CD4-positive, alpha-beta memory T cell (primary cell): ENCODE measurements at regions not wholly inside any gene's neighbourhood (a gene's known extent, or its start where the extent isn't known, plus 50 kb on each side); places are given as distances from the start of the nearest gene placed in this dataset.

Source experiments
- CTCF ChIA-PET: fragments of 350-600 bp; sonication (Branson Sonifier 250); formaldehyde crosslinking; loops from one replicate; lab custom pipeline; 2021; ENCODE audit warnings: inconsistent platforms; ENCODE audit not compliant: partially characterized antibody; lab: Charles Lee
- POLR2A ChIA-PET: fragments of 350-600 bp; sonication (Branson Sonifier 250); formaldehyde crosslinking; loops from one replicate; lab custom pipeline; 2021; ENCODE audit not compliant: partially characterized antibody; lab: Charles Lee
- DNase-seq, 5 donors: peaks; one replicate each; pipeline versions ENCODE4 v3.0.0 to v3.0.0-alpha.2; 2020 to 2022; ENCODE audit warnings: mixed read lengths in 1 of 5
- H3K27ac ChIP-seq: one replicate; pipeline ENCODE4 v1.7.0; 2013; ENCODE audit warnings: low read depth, low read length
- H3K27me3 ChIP-seq: 2 replicates; pipeline ENCODE4 v1.7.0; 2013; ENCODE audit warnings: mild to moderate bottlenecking, low read length, moderate library complexity; ENCODE audit not compliant: insufficient read depth
- H3K36me3 ChIP-seq: 2 replicates; pipeline ENCODE4 v1.7.0; 2013; ENCODE audit warnings: mild to moderate bottlenecking, low read length, moderate library complexity; ENCODE audit not compliant: insufficient read depth
- H3K4me1 ChIP-seq: 2 replicates; pipeline ENCODE4 v1.7.0; 2013; ENCODE audit warnings: mild to moderate bottlenecking, low read length, moderate library complexity; ENCODE audit not compliant: insufficient read depth
- H3K4me3 ChIP-seq, 2 donors: one replicate each; pipeline ENCODE4 v1.7.0; 2013; ENCODE audit warnings: low read length in 2 of 2, mild to moderate bottlenecking in 1 of 2
- H3K9me3 ChIP-seq, 2 donors: one replicate each; pipeline ENCODE4 v1.7.0; 2013; ENCODE audit warnings: low read length in 2 of 2, control low read depth in 1 of 2; ENCODE audit not compliant: control insufficient read depth in 1 of 2
- H3K27ac Mint-ChIP-seq, 7 donors: one replicate each; pipeline ENCODE4 v1.8.0; 2020 to 2021; ENCODE audit warnings: mixed read lengths in 7 of 7, mild to moderate bottlenecking in 6 of 7, inconsistent platforms in 3 of 7, moderate library complexity in 3 of 7
- H3K27me3 Mint-ChIP-seq, 2 donors: one replicate each; pipeline ENCODE4 v1.8.0; 2020 to 2021; ENCODE audit warnings: mixed read lengths in 2 of 2
- H3K36me3 Mint-ChIP-seq, 2 donors: one replicate each; pipeline ENCODE4 v1.8.0; 2020 to 2021; ENCODE audit warnings: mixed read lengths in 2 of 2, inconsistent platforms in 1 of 2, mild to moderate bottlenecking in 1 of 2
- H3K4me1 Mint-ChIP-seq, 4 donors: one replicate each; pipeline ENCODE4 v1.8.0; 2020 to 2021; ENCODE audit warnings: mixed read lengths in 4 of 4, mild to moderate bottlenecking in 1 of 4
- H3K4me3 Mint-ChIP-seq, 8 donors: one replicate each; pipeline ENCODE4 v1.8.0; 2020 to 2021; ENCODE audit warnings: mixed read lengths in 8 of 8, mild to moderate bottlenecking in 7 of 8, moderate library complexity in 6 of 8, inconsistent platforms in 3 of 8
- H3K9me3 Mint-ChIP-seq, 8 donors: one replicate each; pipeline ENCODE4 v1.8.0; 2020 to 2021; ENCODE audit warnings: mixed read lengths in 8 of 8, mild to moderate bottlenecking in 5 of 8, inconsistent platforms in 3 of 8, moderate library complexity in 1 of 8
- intact Hi-C: fragments of 100-400 bp; cut with micrococcal nuclease; formaldehyde crosslinking; loops from one replicate; pipeline ENCODE4 v1.15.1; 2023

DNA sequence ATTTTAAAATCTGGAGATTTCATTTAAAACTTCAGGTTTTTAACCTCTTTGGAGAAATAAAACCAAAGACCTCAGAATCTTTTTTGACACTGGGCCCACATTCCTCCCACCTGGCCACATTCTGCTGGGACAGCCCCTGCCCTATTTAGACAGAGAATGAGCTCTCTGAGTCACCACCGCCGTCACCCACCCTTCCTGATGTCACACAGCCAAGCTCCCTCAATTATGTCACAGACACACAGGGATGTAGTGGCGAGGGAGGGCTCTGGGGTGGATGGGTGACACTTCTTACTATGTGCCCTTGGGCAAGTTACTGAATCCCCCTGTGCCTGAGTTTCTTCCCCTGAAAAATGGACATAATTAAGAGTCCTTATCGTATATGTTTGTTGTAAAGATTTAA is 162.6 kb downstream of the RAB11FIP2 start:
- DNase-seq = no peak
- POLR2A ChIA-PET = no interaction called here
- Histone ChIP-seq H3K36me3 (no peaks in the 10 kb centered on the region), H3K27me3 (no peaks in the 10 kb centered on the region), H3K9me3 (no peaks in the 10 kb centered on the region), H3K4me3 (no peak overlapping the region), H3K27ac (no peak overlapping the region), H3K4me1 (no peaks in the 10 kb centered on the region)
- CTCF ChIA-PET = no interaction called here
- peaks cover 16 to 19% of the 10 kb centered on the region in 2 donors for H3K27me3 Mint-ChIP-seq
- intact Hi-C loops = no loop called here
- peaks cover 0 to 2% (median 0%) of the 10 kb centered on the region in 8 donors for H3K9me3 Mint-ChIP-seq
- no peak overlapping the region for H3K4me3 Mint-ChIP-seq
- no peaks in the 10 kb centered on the region for H3K4me1 Mint-ChIP-seq
- H3K27ac Mint-ChIP-seq = no peak overlapping the region
- no peaks in the 10 kb centered on the region for H3K36me3 Mint-ChIP-seq

DNA sequence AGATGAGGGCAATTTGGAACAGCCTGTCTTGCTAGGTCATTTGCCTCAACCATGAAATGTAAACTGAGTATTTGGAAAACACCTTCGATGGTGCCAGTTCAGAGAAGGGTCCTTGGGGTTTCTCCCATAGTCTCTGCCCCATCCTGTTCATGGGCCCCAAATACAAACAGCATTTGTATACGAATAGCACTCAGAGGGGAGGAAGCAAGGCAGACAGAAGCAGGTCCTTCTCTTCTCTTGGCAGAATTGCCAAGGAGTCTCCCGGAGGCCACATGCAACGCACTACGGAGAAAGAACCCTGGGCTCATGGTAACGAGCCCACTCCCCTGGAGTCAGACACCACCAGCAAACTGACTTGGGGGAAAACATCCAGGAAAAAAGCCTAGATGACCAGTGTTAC is 162.1 kb downstream of the RAB11FIP2 start:
- Mint-ChIP-seq H3K27ac (no peak overlapping the region), H3K4me1 (no peaks in the 10 kb centered on the region), H3K4me3 (no peak overlapping the region), H3K9me3 (peaks cover 0 to 5% (median 0%) of the 10 kb centered on the region in 8 donors), H3K36me3 (no peaks in the 10 kb centered on the region), H3K27me3 (peaks cover 15 to 18% of the 10 kb centered on the region in 2 donors)
- intact Hi-C loops = no loop called here
- H3K27ac ChIP-seq = no peak overlapping the region
- no peaks in the 10 kb centered on the region for H3K4me1 ChIP-seq
- no peak overlapping the region for H3K4me3 ChIP-seq
- CTCF ChIA-PET = no interaction called here
- no peaks in the 10 kb centered on the region for H3K36me3 ChIP-seq
- no peaks in the 10 kb centered on the region for H3K9me3 ChIP-seq
- H3K27me3 ChIP-seq = no peaks in the 10 kb centered on the region
- POLR2A ChIA-PET = no interaction called here
- DNase-seq = no peak

DNA sequence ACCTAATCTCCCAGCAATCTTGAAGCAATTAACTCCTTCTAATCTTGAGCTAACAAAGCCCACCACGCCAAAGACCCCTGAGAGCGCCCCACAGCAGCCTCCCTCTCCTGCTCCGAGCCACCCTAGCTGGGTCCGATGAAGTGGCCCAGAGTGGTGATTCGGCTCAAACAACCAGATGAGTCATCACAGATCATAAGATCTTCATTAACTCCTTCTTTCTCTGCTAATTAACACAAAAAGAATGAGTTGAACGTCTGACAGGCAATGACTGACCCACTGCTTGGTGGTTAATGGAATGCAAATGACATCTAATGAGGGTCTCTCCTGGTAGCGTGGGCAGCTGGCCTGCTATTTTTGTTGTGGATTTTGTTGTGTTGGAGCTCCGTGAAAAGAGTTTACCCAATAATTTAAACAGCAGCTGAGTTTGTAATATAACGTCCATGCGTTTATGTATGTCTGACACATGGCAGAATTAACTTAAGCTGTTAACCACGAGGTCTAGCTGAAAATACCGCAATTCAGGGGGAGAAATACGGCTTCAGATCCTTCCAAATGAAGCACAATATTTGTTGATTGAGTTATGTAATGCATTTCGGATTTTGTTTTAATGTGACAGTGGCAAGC is 161.4 kb downstream of the RAB11FIP2 start:
- H3K27me3 Mint-ChIP-seq = peaks cover 17 to 20% of the 10 kb centered on the region in 2 donors
- ChIA-PET CTCF (no interaction called here), POLR2A (no interaction called here)
- no peaks in the 10 kb centered on the region for H3K4me1 Mint-ChIP-seq
- H3K9me3 Mint-ChIP-seq = peaks cover 0 to 5% (median 0%) of the 10 kb centered on the region in 8 donors
- intact Hi-C loops = no loop called here
- no peak overlapping the region for H3K27ac ChIP-seq
- H3K27ac Mint-ChIP-seq = no peak overlapping the region
- no peaks in the 10 kb centered on the region for H3K9me3 ChIP-seq
- no peaks in the 10 kb centered on the region for H3K36me3 ChIP-seq
- H3K4me3 ChIP-seq = no peak overlapping the region
- DNase-seq = no peak
- H3K4me3 Mint-ChIP-seq = no peak overlapping the region
- H3K27me3 ChIP-seq = no peaks in the 10 kb centered on the region
- H3K4me1 ChIP-seq = no peaks in the 10 kb centered on the region
- H3K36me3 Mint-ChIP-seq = no peaks in the 10 kb centered on the region

DNA sequence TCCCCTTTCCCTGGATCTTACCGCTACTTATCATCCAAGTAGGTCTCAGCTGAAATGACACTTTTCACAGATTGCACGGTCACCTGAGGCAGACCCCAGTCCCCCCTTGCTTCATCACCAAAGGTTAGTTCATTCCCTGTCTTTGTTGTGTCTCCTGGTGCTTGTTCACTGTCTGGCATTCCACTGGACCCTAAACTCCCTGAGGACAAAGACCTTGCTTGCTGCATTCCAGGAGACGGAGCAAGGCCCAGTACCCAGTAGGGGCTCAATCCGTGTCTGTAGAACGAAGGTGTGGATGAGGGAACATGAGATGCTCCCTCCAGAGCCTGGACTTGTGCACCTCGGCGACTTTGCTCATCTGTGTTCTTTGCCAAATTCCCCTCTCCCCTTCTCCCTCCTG is 160.0 kb downstream of the RAB11FIP2 start:
- POLR2A ChIA-PET = no interaction called here
- Histone ChIP-seq H3K27me3 (no peaks in the 10 kb centered on the region), H3K4me3 (no peak overlapping the region), H3K27ac (no peak overlapping the region), H3K9me3 (no peaks in the 10 kb centered on the region), H3K4me1 (no peaks in the 10 kb centered on the region), H3K36me3 (no peaks in the 10 kb centered on the region)
- Mint-ChIP-seq H3K4me1 (no peaks in the 10 kb centered on the region), H3K4me3 (no peak overlapping the region), H3K36me3 (no peaks in the 10 kb centered on the region), H3K27ac (no peak overlapping the region), H3K9me3 (peaks cover 0 to 5% (median 0%) of the 10 kb centered on the region in 8 donors), H3K27me3 (peaks cover 17% of the 10 kb centered on the region in 2 donors)
- intact Hi-C loops = no loop called here
- DNase-seq = no peak
- CTCF ChIA-PET = no interaction called here

DNA sequence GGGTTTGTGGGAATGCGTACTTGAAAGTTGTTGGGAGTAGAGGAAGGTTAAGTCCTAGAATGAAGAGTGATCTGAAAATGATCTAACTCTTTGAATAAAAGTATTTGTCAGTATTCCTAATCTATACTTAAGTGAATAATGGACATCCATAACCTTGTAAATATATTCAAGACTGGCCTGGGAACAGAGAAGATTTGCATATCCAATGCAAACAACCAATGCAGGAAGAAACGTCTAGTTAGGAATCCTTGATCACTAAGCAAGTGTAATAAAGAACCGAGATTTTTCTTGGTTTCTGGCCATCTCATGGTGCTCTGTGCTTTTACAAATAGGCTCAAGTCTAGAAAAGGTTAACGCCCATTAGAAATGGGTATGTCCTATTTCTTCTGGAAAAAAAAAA is 157.1 kb downstream of the RAB11FIP2 start:
- H3K9me3 Mint-ChIP-seq = peaks cover 0 to 5% (median 0%) of the 10 kb centered on the region in 8 donors
- Histone ChIP-seq H3K36me3 (no peaks in the 10 kb centered on the region), H3K4me1 (no peaks in the 10 kb centered on the region), H3K9me3 (no peaks in the 10 kb centered on the region), H3K27me3 (no peaks in the 10 kb centered on the region), H3K4me3 (no peak overlapping the region), H3K27ac (no peak overlapping the region)
- intact Hi-C loops = no loop called here
- no peak for DNase-seq
- ChIA-PET POLR2A (no interaction called here), CTCF (no interaction called here)
- H3K4me3 Mint-ChIP-seq = no peak overlapping the region
- H3K36me3 Mint-ChIP-seq = no peaks in the 10 kb centered on the region
- no peaks in the 10 kb centered on the region for H3K4me1 Mint-ChIP-seq
- no peak overlapping the region for H3K27ac Mint-ChIP-seq
- H3K27me3 Mint-ChIP-seq = peaks cover 11 to 16% of the 10 kb centered on the region in 2 donors

DNA sequence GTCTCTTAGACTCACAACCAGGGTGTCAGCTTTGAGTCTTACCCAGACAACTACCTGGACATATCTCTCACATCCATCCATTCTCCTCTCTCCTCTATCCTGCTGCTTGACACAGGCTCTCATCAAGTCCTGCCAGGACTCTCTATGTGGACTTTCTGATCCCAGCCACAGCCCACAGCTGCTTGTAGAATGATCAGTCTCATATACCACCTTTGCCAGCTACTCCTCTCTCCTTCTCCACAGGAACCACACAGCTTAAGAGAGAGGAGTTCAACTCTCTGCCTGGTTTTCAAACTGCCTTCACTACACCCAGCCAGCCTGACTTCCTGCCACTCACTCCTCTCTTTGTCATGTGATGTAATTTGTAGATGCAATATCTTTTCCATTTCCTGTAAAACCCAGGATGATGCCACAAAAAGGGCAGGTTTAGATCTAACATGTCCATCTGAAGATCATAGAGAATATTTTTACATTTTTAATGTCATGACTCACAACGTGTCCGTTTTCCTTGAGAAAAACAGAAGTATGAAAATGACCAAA is 154.0 kb downstream of the RAB11FIP2 start:
- ChIA-PET POLR2A (no interaction called here), CTCF (no interaction called here)
- DNase-seq = no peak
- H3K27ac Mint-ChIP-seq = no peak overlapping the region
- H3K4me3 ChIP-seq = no peak overlapping the region
- no peaks in the 10 kb centered on the region for H3K36me3 Mint-ChIP-seq
- H3K9me3 ChIP-seq = no peaks in the 10 kb centered on the region
- no peaks in the 10 kb centered on the region for H3K27me3 ChIP-seq
- no peak overlapping the region for H3K4me3 Mint-ChIP-seq
- intact Hi-C loops = no loop called here
- no peaks in the 10 kb centered on the region for H3K36me3 ChIP-seq
- H3K9me3 Mint-ChIP-seq = peaks cover 0 to 15% (median 2%) of the 10 kb centered on the region in 8 donors
- no peaks in the 10 kb centered on the region for H3K4me1 ChIP-seq
- no peaks in the 10 kb centered on the region for H3K4me1 Mint-ChIP-seq
- H3K27ac ChIP-seq = no peak overlapping the region
- peaks cover 3 to 8% of the 10 kb centered on the region in 2 donors for H3K27me3 Mint-ChIP-seq

DNA sequence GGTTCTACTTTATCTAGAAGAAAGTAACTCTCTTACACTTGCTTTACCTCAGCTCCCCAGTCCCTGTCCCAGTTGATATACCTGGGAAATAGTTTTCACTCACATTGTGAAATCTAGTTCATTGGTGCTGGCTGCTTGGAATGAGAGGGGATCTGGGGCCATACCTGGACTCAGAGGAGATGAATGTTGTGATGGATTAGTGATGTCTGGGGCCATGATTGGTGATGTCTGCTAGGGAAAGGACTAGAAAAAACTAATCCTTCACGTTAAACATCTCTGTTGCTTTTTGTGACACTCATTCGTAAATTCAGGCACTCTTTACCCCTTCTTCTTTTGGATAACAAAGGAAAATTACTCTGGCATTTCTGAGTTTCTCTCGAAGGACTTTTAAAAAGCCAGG is 152.4 kb downstream of the RAB11FIP2 start:
- CTCF ChIA-PET = no interaction called here
- Mint-ChIP-seq H3K36me3 (no peaks in the 10 kb centered on the region), H3K27ac (no peak overlapping the region), H3K9me3 (peaks cover 0 to 10% (median 2%) of the 10 kb centered on the region in 8 donors), H3K27me3 (peaks cover 3 to 6% of the 10 kb centered on the region in 2 donors), H3K4me3 (no peak overlapping the region), H3K4me1 (no peaks in the 10 kb centered on the region)
- H3K36me3 ChIP-seq = no peaks in the 10 kb centered on the region
- no peak for DNase-seq
- intact Hi-C loops = no loop called here
- no peak overlapping the region for H3K4me3 ChIP-seq
- no peaks in the 10 kb centered on the region for H3K4me1 ChIP-seq
- H3K27ac ChIP-seq = no peak overlapping the region
- no peaks in the 10 kb centered on the region for H3K27me3 ChIP-seq
- no peaks in the 10 kb centered on the region for H3K9me3 ChIP-seq
- POLR2A ChIA-PET = no interaction called here
